ENCODE measurements at regions not wholly inside any gene's neighbourhood (a gene's known extent, or its start where the extent isn't known, plus 50 kb on each side); places are given as distances from the start of the nearest gene placed in this dataset.

DNA sequence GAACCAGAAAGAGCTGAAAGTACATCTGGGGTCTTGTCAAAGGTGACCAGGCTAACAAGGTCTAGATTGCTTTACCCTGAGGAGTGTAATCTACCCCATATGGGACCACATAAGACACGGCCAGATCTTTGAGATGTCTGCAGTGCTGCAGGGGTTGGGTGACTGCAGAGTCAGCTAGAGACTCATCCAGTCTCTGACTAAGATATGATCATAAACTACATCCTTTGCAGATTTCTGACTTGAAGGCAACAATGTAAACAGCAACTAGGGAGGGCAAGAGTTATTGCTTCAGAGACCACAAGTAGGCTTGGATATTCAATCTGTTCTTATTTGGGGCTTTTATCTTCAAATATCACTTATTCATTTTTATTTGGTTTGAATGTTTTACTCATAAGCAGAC is 1080.5 kb upstream of the FOXG1 start:
- Histone ChIP-seq H3K79me2 (no peaks in the 10 kb centered on the region), H2AFZ (no peak overlapping the region), H3K9ac (no peak overlapping the region), H3K27ac (no peak overlapping the region), H3K9me3 (ENCODE audit: control insufficient read depth, low read length) (no peaks in the 10 kb centered on the region), H3K4me1 (no peaks in the 10 kb centered on the region), H3K4me3 (ENCODE audit: low read depth, low read length) (no peak overlapping the region), H3K36me3 (ENCODE audit: control insufficient read depth, insufficient read depth, low read length) (no peaks in the 10 kb centered on the region), H3K27me3 (ENCODE audit: control insufficient read depth, insufficient read depth, low read length) (no peaks in the 10 kb centered on the region), H3K4me2 (ENCODE audit: low read length) (no peak overlapping the region)
- TF ChIP-seq CTCF (IDR thresholded peaks at IDR 0.05) = no peak

- no peaks in the 10 kb centered on the region for H3K79me2 ChIP-seq
- no peak overlapping the region for H3K27ac ChIP-seq
- TF ChIP-seq CTCF (IDR thresholded peaks at IDR 0.05) = no peak
- no peaks in the 10 kb centered on the region for H3K36me3 ChIP-seq (ENCODE audit: control insufficient read depth, insufficient read depth, low read length)
- H3K9me3 ChIP-seq (ENCODE audit: control insufficient read depth, low read length) = no peaks in the 10 kb centered on the region
- no peak overlapping the region for H3K4me2 ChIP-seq (ENCODE audit: low read length)
- no peaks in the 10 kb centered on the region for H3K27me3 ChIP-seq (ENCODE audit: control insufficient read depth, insufficient read depth, low read length)
- no peak overlapping the region for H3K4me3 ChIP-seq (ENCODE audit: low read depth, low read length)
- no peaks in the 10 kb centered on the region for H3K4me1 ChIP-seq
- H2AFZ ChIP-seq = no peak overlapping the region
- no peak overlapping the region for H3K9ac ChIP-seq
Observed at GRCh38 chr14:27688841-27689444, 1077.6 kb upstream of the FOXG1 start.

- Histone ChIP-seq H3K27me3 (ENCODE audit: control insufficient read depth, insufficient read depth, low read length) (no peaks in the 10 kb centered on the region), H3K79me2 (no peaks in the 10 kb centered on the region), H2AFZ (no peak overlapping the region), H3K36me3 (ENCODE audit: control insufficient read depth, insufficient read depth, low read length) (no peaks in the 10 kb centered on the region), H3K9ac (no peak overlapping the region), H3K4me1 (no peaks in the 10 kb centered on the region), H3K4me3 (ENCODE audit: low read depth, low read length) (no peak overlapping the region), H3K4me2 (ENCODE audit: low read length) (no peak overlapping the region), H3K9me3 (ENCODE audit: control insufficient read depth, low read length) (no peaks in the 10 kb centered on the region), H3K27ac (no peak overlapping the region)
- no peak for TF ChIP-seq CTCF (IDR thresholded peaks at IDR 0.05)
Observed at GRCh38 chr14:27712364-27712763, 1054.2 kb upstream of the FOXG1 start.

DNA sequence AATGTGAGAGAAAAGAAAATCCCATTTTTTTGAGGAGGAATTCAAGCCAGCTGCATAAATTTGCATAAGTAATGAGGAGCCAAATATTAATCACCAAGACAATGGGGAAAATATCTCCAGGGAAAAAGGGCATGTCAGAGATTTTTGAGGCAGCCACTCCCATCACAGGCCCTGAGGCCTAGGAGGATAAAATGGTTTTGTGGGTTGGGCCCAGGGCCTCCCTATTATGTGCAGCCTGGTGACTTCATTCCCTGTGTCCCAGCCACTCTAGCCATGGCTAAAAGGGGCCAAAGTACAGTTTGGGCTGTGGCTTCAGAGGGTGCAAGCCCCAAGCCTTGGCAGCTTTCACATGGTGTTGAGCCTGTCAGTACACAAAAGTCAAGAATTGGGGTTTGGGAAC is 1051.0 kb upstream of the FOXG1 start:
- no peak overlapping the region for H2AFZ ChIP-seq
- H3K9ac ChIP-seq = no peak overlapping the region
- no peaks in the 10 kb centered on the region for H3K36me3 ChIP-seq (ENCODE audit: control insufficient read depth, insufficient read depth, low read length)
- H3K9me3 ChIP-seq (ENCODE audit: control insufficient read depth, low read length) = no peaks in the 10 kb centered on the region
- H3K4me3 ChIP-seq (ENCODE audit: low read depth, low read length) = no peak overlapping the region
- H3K79me2 ChIP-seq = no peaks in the 10 kb centered on the region
- no peak overlapping the region for H3K4me2 ChIP-seq (ENCODE audit: low read length)
- TF ChIP-seq CTCF (IDR thresholded peaks at IDR 0.05) = no peak
- H3K4me1 ChIP-seq = no peaks in the 10 kb centered on the region
- H3K27ac ChIP-seq = no peak overlapping the region
- no peaks in the 10 kb centered on the region for H3K27me3 ChIP-seq (ENCODE audit: control insufficient read depth, insufficient read depth, low read length)

DNA sequence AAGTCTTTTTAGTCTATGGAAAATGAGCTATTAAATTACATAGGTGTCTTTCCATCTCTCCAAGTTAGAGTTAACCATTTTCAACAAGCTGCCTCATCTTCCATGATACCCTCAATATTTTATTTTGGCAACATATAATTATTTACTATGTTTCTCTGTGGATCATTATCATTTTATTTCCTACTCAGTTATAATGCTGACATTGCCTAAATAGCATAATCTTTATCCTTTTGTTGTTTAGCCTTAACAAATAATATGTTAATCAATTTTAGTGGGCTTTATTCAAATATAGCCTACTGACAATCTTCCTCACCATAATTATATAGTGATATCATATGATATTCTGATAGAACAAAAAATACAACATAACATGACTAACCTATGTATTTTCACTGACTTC is 1044.8 kb upstream of the FOXG1 start:
- Histone ChIP-seq H3K9ac (no peak overlapping the region), H3K4me3 (ENCODE audit: low read depth, low read length) (no peak overlapping the region), H3K27ac (no peak overlapping the region), H3K4me1 (no peaks in the 10 kb centered on the region), H3K9me3 (ENCODE audit: control insufficient read depth, low read length) (no peaks in the 10 kb centered on the region), H3K4me2 (ENCODE audit: low read length) (no peak overlapping the region), H3K27me3 (ENCODE audit: control insufficient read depth, insufficient read depth, low read length) (no peaks in the 10 kb centered on the region), H3K79me2 (no peaks in the 10 kb centered on the region), H2AFZ (no peak overlapping the region), H3K36me3 (ENCODE audit: control insufficient read depth, insufficient read depth, low read length) (no peaks in the 10 kb centered on the region)
- no peak for TF ChIP-seq CTCF (IDR thresholded peaks at IDR 0.05)

Data from parathyroid adenoma (tissue), 2 donors.